BJ (cell line): ENCODE measurements at regions not wholly inside any gene's neighbourhood (a gene's known extent, or its start where the extent isn't known, plus 50 kb on each side); places are given as distances from the start of the nearest gene placed in this dataset.

Source experiments
- CTCF ChIA-PET: fragments of 350-600 bp; formaldehyde crosslinking; extraction: SDS; loops from one replicate; lab custom pipeline; 2021; ENCODE audit warnings: antibody characterized with exemption, inconsistent platforms; lab: Yijun Ruan, JAX
- POLR2A ChIA-PET: fragments of 300-600 bp; sonication (Branson Sonifier 250); formaldehyde crosslinking; extraction: SDS; loops from one replicate; lab custom pipeline; 2021; ENCODE audit warnings: antibody characterized with exemption; lab: Charles Lee
- DNase-seq: peaks from one replicate; pipeline ENCODE4 v3.0.0-alpha.2; 2011; ENCODE audit warnings: low read depth
- H3K27me3 ChIP-seq: 2 replicates; pipeline ENCODE4 v1.6.0; 2011; ENCODE audit warnings: low read length; ENCODE audit not compliant: control insufficient read depth, insufficient read depth
- H3K36me3 ChIP-seq: 2 replicates; pipeline ENCODE4 v1.5.1; 2011; ENCODE audit warnings: low read length; ENCODE audit not compliant: control insufficient read depth, insufficient read depth
- H3K4me3 ChIP-seq: 2 replicates; pipeline ENCODE4 v1.5.1; 2011; ENCODE audit warnings: low read depth, mild to moderate bottlenecking, control low read depth, low read length
- TF ChIP-seq, protein P1 (sequence below): IDR thresholded peaks from 2 replicates; pipeline ENCODE4 v1.5.1; 2011; ENCODE audit warnings: low read depth, mild to moderate bottlenecking, control low read depth, inconsistent platforms, low read length, moderate library complexity; ENCODE audit not compliant: insufficient read depth

DNA sequence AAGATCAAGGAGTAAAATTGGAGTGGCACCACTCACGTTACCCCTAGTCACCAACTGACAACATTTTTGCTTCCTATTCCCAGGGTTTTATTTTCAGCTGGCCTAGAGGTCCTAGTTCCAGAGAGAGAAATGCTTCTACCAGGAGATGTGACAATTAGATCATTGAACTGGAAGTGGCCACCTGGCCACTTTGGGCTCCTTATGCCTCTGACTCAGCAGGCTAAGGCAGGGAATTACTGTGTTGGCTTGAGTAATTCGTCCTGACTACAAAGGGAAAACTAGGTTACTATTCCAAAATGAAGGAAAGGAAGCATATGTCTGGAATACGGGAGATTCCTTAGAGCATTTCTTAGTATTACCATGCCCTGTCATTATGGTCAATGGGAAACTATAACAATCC lies 831.6 kb upstream of the NDST4 start:
- CTCF ChIA-PET: no interaction called here
- no peaks in the 10 kb centered on the region for H3K36me3 ChIP-seq
- TF ChIP-seq, protein P1, sequence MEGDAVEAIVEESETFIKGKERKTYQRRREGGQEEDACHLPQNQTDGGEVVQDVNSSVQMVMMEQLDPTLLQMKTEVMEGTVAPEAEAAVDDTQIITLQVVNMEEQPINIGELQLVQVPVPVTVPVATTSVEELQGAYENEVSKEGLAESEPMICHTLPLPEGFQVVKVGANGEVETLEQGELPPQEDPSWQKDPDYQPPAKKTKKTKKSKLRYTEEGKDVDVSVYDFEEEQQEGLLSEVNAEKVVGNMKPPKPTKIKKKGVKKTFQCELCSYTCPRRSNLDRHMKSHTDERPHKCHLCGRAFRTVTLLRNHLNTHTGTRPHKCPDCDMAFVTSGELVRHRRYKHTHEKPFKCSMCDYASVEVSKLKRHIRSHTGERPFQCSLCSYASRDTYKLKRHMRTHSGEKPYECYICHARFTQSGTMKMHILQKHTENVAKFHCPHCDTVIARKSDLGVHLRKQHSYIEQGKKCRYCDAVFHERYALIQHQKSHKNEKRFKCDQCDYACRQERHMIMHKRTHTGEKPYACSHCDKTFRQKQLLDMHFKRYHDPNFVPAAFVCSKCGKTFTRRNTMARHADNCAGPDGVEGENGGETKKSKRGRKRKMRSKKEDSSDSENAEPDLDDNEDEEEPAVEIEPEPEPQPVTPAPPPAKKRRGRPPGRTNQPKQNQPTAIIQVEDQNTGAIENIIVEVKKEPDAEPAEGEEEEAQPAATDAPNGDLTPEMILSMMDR: no peak
- H3K4me3 ChIP-seq: no peak overlapping the region
- POLR2A ChIA-PET: no interaction called here
- DNase-seq: no peak
- no peaks in the 10 kb centered on the region for H3K27me3 ChIP-seq

DNA sequence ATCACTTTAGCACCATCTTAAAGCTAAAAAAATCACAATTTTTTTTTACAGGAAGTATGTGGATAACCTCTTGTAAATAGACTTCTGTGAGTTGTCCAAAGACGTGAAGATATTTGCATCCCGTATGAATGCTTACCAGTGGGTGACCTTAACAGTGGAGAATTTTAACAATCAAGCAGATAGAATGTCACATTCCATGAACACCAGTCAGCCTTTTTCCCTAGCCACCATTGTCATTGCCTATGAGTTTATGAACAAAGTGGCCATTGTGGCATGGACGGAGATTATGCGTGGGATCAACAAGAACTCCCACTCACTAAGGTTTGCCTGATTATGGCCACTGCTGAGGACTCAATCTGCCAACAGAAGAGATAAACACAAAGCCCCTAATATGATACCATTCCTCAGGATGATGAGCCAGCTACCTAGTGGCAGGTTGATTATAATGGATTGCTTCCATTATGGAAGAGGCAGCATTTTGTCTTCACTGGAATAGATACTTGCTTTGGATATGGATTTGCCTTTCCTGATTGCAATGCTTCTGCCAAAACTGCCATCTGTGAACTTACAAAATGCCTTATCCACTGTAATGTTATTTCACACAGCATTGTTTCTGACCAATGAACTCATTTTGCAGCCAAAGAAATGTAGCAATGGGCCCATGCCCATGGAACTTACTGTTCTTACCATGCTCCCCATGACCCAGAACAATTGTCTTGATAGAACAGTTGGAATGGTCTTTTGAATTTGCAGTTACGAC lies 830.9 kb upstream of the NDST4 start:
- ChIA-PET POLR2A (no interaction called here), CTCF (no interaction called here)
- Histone ChIP-seq H3K4me3 (no peak overlapping the region), H3K36me3 (no peaks in the 10 kb centered on the region), H3K27me3 (no peaks in the 10 kb centered on the region)
- no peak for DNase-seq
- TF ChIP-seq, protein P1: no peak

DNA sequence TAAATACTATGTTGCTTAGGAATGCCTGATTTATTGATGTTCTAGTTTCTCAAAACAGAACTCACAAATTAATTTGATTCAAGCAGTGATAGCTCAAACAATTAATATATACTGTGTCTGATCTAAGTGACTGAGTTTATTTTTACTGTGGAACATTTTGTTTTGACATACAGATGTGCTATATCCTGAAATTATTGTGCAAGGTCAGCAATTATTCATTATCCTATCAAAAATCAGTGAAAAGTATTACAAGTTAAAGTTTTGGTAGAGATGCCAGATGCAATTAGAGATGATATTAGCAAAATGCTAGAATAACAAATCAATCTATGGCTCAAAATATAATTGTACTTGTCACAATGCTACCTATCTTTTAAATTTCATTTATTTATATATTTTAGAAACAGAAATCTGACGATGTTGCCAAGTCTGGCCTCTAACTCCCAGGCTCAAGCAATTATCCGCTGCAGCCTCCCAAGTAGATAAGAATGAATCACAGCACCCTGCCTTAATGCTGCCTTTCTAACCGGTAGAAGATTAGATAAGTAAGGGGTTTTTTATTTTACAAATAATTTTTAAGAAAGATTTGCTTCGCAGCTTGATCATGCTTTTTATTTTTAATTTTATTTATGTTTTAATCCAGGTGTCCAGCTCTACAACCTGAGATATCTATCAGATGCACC lies 825.5 kb upstream of the NDST4 start:
- H3K27me3 ChIP-seq: no peaks in the 10 kb centered on the region
- H3K36me3 ChIP-seq: no peaks in the 10 kb centered on the region
- CTCF ChIA-PET: interaction anchor here (0.7 kb wide), 1 partner anchor 422 kb away, joined by 3 read pairs; no protein-coding TSS in a partner anchor
- POLR2A ChIA-PET: no interaction called here
- TF ChIP-seq, protein P1: no peak
- H3K4me3 ChIP-seq: no peak overlapping the region
- DNase-seq: no peak

DNA sequence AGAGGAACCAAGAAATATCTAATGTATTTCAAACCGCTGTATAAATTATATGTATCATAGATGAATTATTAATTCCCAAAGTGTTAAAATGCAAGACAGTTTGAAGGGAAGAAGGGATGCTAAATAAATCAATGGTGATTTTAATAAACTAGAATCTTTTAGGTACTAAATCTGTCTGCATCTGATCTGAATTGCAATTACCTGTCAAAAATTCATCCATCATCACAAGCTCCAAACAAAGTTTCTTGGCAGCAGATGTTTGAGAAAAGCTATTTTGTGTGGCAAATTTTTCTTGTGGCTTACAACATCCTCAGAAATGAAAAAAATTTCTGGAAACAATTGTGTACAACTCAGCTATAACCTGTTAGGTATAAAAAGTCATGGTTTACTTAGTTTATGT lies 816.0 kb upstream of the NDST4 start:
- DNase-seq: no peak
- Histone ChIP-seq H3K4me3 (no peak overlapping the region), H3K36me3 (no peaks in the 10 kb centered on the region), H3K27me3 (no peaks in the 10 kb centered on the region)
- TF ChIP-seq, protein P1: no peak
- ChIA-PET CTCF (no interaction called here), POLR2A (no interaction called here)

DNA sequence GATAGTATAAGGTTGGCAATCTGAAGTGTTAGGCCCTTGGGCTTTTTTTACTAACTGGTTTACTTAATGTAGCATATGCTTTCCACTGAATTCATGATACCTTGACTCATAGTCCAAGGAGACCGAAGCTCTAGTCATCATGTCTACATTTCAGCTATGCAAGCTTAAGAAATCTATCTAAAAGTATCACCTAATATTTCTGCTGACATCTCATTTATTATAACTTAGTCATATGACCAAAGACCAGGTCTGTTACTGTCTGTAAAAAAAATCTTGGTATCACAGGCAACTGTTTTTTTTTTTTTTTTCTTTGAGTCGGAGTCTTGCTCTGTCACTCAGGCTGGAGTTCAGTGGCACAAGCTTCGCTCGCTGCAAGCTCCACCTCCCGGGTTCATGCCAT lies 814.0 kb upstream of the NDST4 start:
- POLR2A ChIA-PET: no interaction called here
- TF ChIP-seq, protein P1: no peak
- no peak for DNase-seq
- Histone ChIP-seq H3K27me3 (no peaks in the 10 kb centered on the region), H3K4me3 (no peak overlapping the region), H3K36me3 (no peaks in the 10 kb centered on the region)
- CTCF ChIA-PET: no interaction called here
